Ovary (tissue), 3 donors: ENCODE measurements at regions not wholly inside any gene's neighbourhood (a gene's known extent, or its start where the extent isn't known, plus 50 kb on each side); places are given as distances from the start of the nearest gene placed in this dataset.

Source experiments
- EP300 ChIP-seq: sonication (generic); formaldehyde crosslinking; IDR thresholded peaks from one replicate; pipeline ENCODE4 v1.6.1; 2017; ENCODE audit warnings: antibody characterized with exemption
- POLR2A ChIP-seq: fragments of 450-650 bp; IDR thresholded peaks from one replicate; pipeline ENCODE4 v1.6.1; 2017; ENCODE audit warnings: antibody characterized with exemption, mild to moderate bottlenecking, moderate library complexity
- TF ChIP-seq, protein P1 (sequence below), 3 donors: fragments of 450-650 bp in 2 of 3; fragments of 200-600 bp in 1 of 3; IDR thresholded peaks; one replicate each; pipeline versions ENCODE4 v1.5.1 to v1.8.0; 2016 to 2022; ENCODE audit warnings: antibody characterized with exemption in 3 of 3, mild to moderate bottlenecking in 1 of 3
- donor health status: DM: no; HTN: no; CAD: no.

DNA sequence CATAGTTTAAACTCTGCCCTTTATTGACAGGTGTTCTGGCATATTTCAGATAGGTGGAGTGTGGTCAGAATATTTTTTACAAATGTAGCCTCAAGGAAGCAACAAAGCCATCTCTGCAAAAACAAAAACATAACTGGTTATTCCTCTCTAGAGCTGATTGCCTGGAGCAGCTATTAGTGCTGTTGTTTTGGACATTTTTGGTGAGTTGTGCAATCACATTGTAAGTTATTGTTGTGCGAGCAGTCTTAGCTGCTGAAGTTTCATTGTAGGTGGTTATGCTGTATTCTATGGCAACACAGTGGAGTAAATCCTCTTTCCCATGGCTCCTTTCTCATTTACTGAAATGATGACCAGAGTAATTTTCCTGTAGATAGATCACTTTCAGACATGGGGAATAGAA lies 1413.0 kb downstream of the PCDH7 start:
- TF ChIP-seq, protein P1, sequence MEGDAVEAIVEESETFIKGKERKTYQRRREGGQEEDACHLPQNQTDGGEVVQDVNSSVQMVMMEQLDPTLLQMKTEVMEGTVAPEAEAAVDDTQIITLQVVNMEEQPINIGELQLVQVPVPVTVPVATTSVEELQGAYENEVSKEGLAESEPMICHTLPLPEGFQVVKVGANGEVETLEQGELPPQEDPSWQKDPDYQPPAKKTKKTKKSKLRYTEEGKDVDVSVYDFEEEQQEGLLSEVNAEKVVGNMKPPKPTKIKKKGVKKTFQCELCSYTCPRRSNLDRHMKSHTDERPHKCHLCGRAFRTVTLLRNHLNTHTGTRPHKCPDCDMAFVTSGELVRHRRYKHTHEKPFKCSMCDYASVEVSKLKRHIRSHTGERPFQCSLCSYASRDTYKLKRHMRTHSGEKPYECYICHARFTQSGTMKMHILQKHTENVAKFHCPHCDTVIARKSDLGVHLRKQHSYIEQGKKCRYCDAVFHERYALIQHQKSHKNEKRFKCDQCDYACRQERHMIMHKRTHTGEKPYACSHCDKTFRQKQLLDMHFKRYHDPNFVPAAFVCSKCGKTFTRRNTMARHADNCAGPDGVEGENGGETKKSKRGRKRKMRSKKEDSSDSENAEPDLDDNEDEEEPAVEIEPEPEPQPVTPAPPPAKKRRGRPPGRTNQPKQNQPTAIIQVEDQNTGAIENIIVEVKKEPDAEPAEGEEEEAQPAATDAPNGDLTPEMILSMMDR (IDR thresholded peaks at IDR 0.05) = no peak
- TF ChIP-seq POLR2A = no peak
- no peak for TF ChIP-seq EP300
